K562 (cell line): ENCODE measurements at regions not wholly inside any gene's neighbourhood (a gene's known extent, or its start where the extent isn't known, plus 50 kb on each side); places are given as distances from the start of the nearest gene placed in this dataset.

ENCODE experiments used
- ATAC-seq: fragments of 200-7000 bp; cut with Tn5 transposase; 3 replicates; pipeline ENCODE4 v1.9.1; 2020; ENCODE audit warnings: moderate library complexity
- BruUV-seq: library from RNA; stranded (reverse); fragments of 400-500 nt; replicated peaks from 2 replicates; lab custom pipeline; 2021; lab: Mats Ljungman, UMichigan
- CTCF ChIA-PET: fragments of 300-600 bp; formaldehyde crosslinking; extraction: SDS; loops from one replicate; lab custom pipeline; 2021; ENCODE audit warnings: low intra/inter-chr PET ratio; lab: Yijun Ruan, JAX
- POLR2A ChIA-PET: fragments of 300-600, 350-650 bp; sonication (Branson Sonifier 250); formaldehyde crosslinking; extraction: SDS; loops from one replicate; lab custom pipeline; 2021; ENCODE audit warnings: antibody characterized with exemption, inconsistent platforms; lab: Yijun Ruan, JAX
- DNase-seq, 4 experiments: peaks; one replicate each; pipeline versions ENCODE4 v3.0.0 to v3.0.0-alpha.2; 2011 to 2018; ENCODE audit warnings: low spot score in 3 of 4, mixed read lengths in 3 of 4; ENCODE audit errors: extremely low read depth in 1 of 4
- FAIRE-seq: peaks from 2 replicates; lab custom pipeline; 2011; peaks lifted over from hg19 to GRCh38; lab: Jason Lieb, UNC
- H2AFZ ChIP-seq: 2 replicates; pipeline ENCODE4 v1.6.0; 2011; ENCODE audit warnings: low read depth, low read length, control low read depth, inconsistent platforms
- H3K27ac ChIP-seq: fragments of 200-600 bp; 3 replicates; pipeline ENCODE4 v1.8.0; 2011; ENCODE audit warnings: low read depth, mild to moderate bottlenecking, control low read depth, inconsistent platforms, low read length, moderate library complexity, mixed read lengths; ENCODE audit errors: extremely low read depth
- H3K27me3 ChIP-seq, 2 experiments: fragments of 300-600 bp in 1 of 2; 2 replicates in 1 of 2; 3 replicates in 1 of 2; pipeline versions ENCODE4 v1.6.0 to v1.8.0; 2011; ENCODE audit warnings: inconsistent platforms in 2 of 2, low read length in 2 of 2, mild to moderate bottlenecking in 1 of 2, mixed read lengths in 1 of 2, moderate library complexity in 1 of 2; ENCODE audit not compliant: control insufficient read depth in 2 of 2, insufficient read depth in 2 of 2
- H3K36me3 ChIP-seq: fragments of 300-600 bp; 3 replicates; pipeline ENCODE4 v1.8.0; 2011; ENCODE audit warnings: mild to moderate bottlenecking, low read length, inconsistent platforms; ENCODE audit not compliant: control insufficient read depth, insufficient read depth
- H3K4me1 ChIP-seq, 2 experiments: fragments of 200-600 bp in 1 of 2; replicated peaks in 1 of 2; 2 replicates in 1 of 2; 3 replicates in 1 of 2; pipeline versions ENCODE4 v1.5.1 to v1.8.0; 2011; ENCODE audit warnings: inconsistent platforms in 2 of 2, low read length in 2 of 2, mild to moderate bottlenecking in 1 of 2, mixed read lengths in 1 of 2, moderate library complexity in 1 of 2; ENCODE audit not compliant: control insufficient read depth in 2 of 2, insufficient read depth in 2 of 2
- H3K4me2 ChIP-seq: 2 replicates; pipeline ENCODE4 v1.6.1; 2011; ENCODE audit warnings: low read length, control low read depth, inconsistent platforms, mixed read lengths; ENCODE audit not compliant: insufficient read depth
- H3K4me3 ChIP-seq: fragments of 200-600 bp; sonication (generic), shearing (Covaris generic); 2 replicates; pipeline ENCODE4 v1.5.1; 2016; ENCODE audit warnings: control low read depth, inconsistent platforms
- H3K79me2 ChIP-seq: fragments of 200-600 bp; 3 replicates; pipeline ENCODE4 v1.8.0; 2011; ENCODE audit warnings: low read length, inconsistent platforms; ENCODE audit not compliant: control insufficient read depth, insufficient read depth
- H3K9ac ChIP-seq, 2 experiments: 2 replicates each; pipeline versions ENCODE4 v1.6.0 to v1.6.1; 2011; ENCODE audit warnings: low read depth in 2 of 2, low read length in 2 of 2, control low read depth in 1 of 2, inconsistent platforms in 1 of 2, mild to moderate bottlenecking in 1 of 2, mixed read lengths in 1 of 2; ENCODE audit not compliant: insufficient read depth in 1 of 2
- H3K9me1 ChIP-seq: one replicate; pipeline ENCODE4 v1.6.0; 2011; ENCODE audit warnings: inconsistent platforms, mild to moderate bottlenecking, low read length, moderate library complexity; ENCODE audit not compliant: control insufficient read depth, insufficient read depth
- H3K9me3 ChIP-seq: replicated peaks from 2 replicates; pipeline ENCODE4 v1.5.1; 2011; ENCODE audit warnings: low read depth, low read length, inconsistent platforms; ENCODE audit not compliant: control insufficient read depth, insufficient read depth
- H4K20me1 ChIP-seq: replicated peaks from 2 replicates; pipeline ENCODE4 v1.6.1; 2011; ENCODE audit warnings: low read length, inconsistent platforms, mixed read lengths; ENCODE audit not compliant: control insufficient read depth, insufficient read depth
- SNIP1 ChIP-seq: fragments of 450-650 bp; IDR thresholded peaks from 2 replicates; pipeline ENCODE4 v1.7.1; 2017; ENCODE audit warnings: low read depth, mild to moderate bottlenecking
- WGBS: fragments of 100-300 bp; shearing (Covaris generic); methylation state at CpG from one replicate; pipeline ENCODE4 v1.1.6; 2016; ENCODE audit warnings: low coverage, mixed read lengths; ENCODE audit not compliant: insufficient coverage; ENCODE audit errors: missing lambda C conversion rate; 5-methylcytosine and 5-hydroxymethylcytosine counted together
- in situ Hi-C: fragments of 300-500 bp; cut with MboI; formaldehyde crosslinking; loops from 4 replicates; pipeline ENCODE4 v1.15.0; 2018; ENCODE audit warnings: inconsistent platforms, mixed read lengths
- intact Hi-C: fragments of 100-400 bp; cut with micrococcal nuclease; formaldehyde crosslinking; loops from 2 replicates; pipeline ENCODE4 v1.14.2; 2022
- TF ChIP-seq, protein P1 (sequence below): fragments of 250-450 bp; sonication (Bioruptor Pico); IDR thresholded peaks from 2 replicates; pipeline ENCODE4 v1.5.0; 2021; ENCODE audit warnings: mild to moderate bottlenecking, moderate library complexity

DNA sequence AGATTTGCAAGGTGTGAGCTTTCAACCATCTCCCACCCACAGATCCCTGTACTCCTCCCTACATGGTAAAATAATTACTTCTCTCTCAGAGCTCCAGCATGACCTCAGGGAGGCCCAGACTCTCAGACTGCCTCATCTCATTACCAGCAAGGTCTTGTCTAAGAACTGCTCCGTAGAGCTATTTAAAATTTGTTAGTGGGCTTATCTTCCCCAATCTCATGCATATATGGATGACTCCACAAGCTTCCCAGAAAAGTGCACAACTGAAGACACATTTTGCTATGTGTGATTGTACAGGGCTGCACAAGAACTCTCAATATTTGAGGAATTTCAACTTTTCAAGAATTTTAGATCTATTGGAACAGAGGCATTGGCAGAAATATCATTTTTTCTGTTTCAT lies 230.3 kb downstream of the CSNK2A3 start:
- in situ Hi-C loops (no loop called here), intact Hi-C loops (no loop called here)
- no peak overlapping the region for H2AFZ ChIP-seq
- FAIRE-seq (no peak), DNase-seq (no peak), ATAC-seq (no peak)
- no peaks in the 10 kb centered on the region for H3K9me3 ChIP-seq
- ChIA-PET CTCF (no interaction called here), POLR2A (interaction anchor here (0.8 kb wide), 1 partner anchor 10 kb away, joined by 3 read pairs; no protein-coding TSS in a partner anchor)
- BruUV-seq = no TSS peak
- no peaks in the 10 kb centered on the region for H3K79me2 ChIP-seq
- no peaks in the 10 kb centered on the region for H3K4me1 ChIP-seq
- no peak for TF ChIP-seq SNIP1
- TF ChIP-seq, protein P1, sequence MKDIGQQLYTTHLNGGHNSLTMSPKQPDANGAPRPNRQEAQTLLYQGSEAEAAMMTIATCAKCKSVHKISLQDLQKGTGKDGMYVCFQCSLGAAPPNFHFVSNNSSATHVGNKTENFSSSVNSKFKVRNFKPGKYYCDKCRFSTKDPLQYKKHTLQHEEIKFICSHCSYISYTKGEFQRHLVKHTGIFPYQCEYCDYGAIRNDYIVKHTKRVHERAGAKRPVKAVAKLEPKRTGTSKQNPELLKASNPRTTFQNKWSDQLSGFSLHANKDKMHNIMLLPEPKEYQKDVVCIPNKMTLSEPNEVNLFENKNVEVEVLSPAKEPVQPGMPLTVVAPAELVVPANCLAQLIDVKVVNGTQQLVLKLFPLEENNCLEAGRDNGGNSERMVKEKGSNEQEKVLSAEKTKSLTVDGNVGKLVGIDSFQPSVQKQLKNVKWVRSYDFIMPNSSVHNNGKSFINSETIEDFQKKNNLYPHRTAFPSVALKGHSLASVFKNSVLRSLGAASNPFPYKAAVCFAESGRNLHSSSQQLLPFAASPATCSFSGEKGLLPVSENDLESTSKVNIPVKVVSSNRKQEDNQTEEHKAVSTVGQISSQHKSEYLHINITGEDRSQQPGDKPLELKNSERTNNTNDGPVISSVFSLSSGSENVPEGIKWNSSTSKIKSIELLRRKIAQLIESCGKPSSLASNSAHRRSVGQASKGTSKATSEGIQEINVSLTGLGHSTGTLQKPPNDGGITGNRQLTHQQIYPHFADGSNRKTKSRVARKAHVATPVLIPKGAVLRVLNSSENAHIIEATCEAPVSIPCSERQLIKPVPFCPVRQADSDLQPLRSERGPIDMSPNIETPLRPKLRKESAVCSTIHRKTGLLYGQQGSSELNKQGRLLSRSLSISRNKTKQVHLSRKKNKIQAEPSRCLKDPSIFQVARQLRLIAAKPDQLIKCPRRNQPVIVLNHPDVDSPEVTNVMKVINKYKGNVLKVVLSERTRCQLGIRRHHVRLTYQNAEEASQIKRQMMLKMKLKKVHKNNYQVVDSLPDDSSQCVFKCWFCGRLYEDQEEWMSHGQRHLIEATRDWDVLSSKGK = no peak
- WGBS = 0% methylated on average over 1 of the region's 1 CpG
- no peak overlapping the region for H3K27ac ChIP-seq
- no peak overlapping the region for H3K9ac ChIP-seq
- H3K36me3 ChIP-seq = no peaks in the 10 kb centered on the region
- H3K4me2 ChIP-seq = no peak overlapping the region
- no peaks in the 10 kb centered on the region for H4K20me1 ChIP-seq
- H3K4me3 ChIP-seq = no peak overlapping the region
- no peaks in the 10 kb centered on the region for H3K9me1 ChIP-seq
- peaks cover 2 to 5% of the 10 kb centered on the region in 2 experiments; a peak in 2 of 5 replicates for H3K27me3 ChIP-seq
